ENCODE measurements at regions not wholly inside any gene's neighbourhood (a gene's known extent, or its start where the extent isn't known, plus 50 kb on each side); places are given as distances from the start of the nearest gene placed in this dataset.
"Not testable (repeated sequence)": the region's sequence is repeated elsewhere in the genome, so short reads cannot be mapped to it uniquely, and the experiment has no call there.

GRCh38 chr6:112988748-112989147, 641.6 kb downstream of the RFPL4B start:
- DNase-seq (ENCODE audit: low spot score), result no peak

- no peak for DNase-seq (ENCODE audit: low spot score)
These were observed 643.8 kb downstream of the RFPL4B start for GRCh38 chr6:112990971-112991370.

- DNase-seq (ENCODE audit: low spot score), result no peak
These were observed 644.8 kb downstream of the RFPL4B start for GRCh38 chr6:112991912-112992311.

- DNase-seq (ENCODE audit: low spot score), result no peak
These were observed 650.4 kb downstream of the RFPL4B start for GRCh38 chr6:112997421-112998085.

- no peak for DNase-seq (ENCODE audit: low spot score)
These were observed 656.9 kb downstream of the RFPL4B start for GRCh38 chr6:113004054-113004453.

- DNase-seq (ENCODE audit: low spot score), result no peak
These were observed 657.5 kb downstream of the RFPL4B start for GRCh38 chr6:113004470-113005270.

GRCh38 chr6:113006494-113006893, 659.4 kb downstream of the RFPL4B start:
- DNase-seq (ENCODE audit: low spot score), result no peak

GRCh38 chr6:113009682-113010081, 662.6 kb downstream of the RFPL4B start:
- no peak for DNase-seq (ENCODE audit: low spot score)

- DNase-seq (ENCODE audit: low spot score), result no peak
These were observed 663.3 kb downstream of the RFPL4B start for GRCh38 chr6:113010196-113010989.

- no peak for DNase-seq (ENCODE audit: low spot score)
These were observed 664.3 kb downstream of the RFPL4B start for GRCh38 chr6:113011389-113011788.

- no peak for DNase-seq (ENCODE audit: low spot score)
These were observed 664.7 kb downstream of the RFPL4B start for GRCh38 chr6:113011801-113012200.

- DNase-seq (ENCODE audit: low spot score), result no peak
These were observed 668.1 kb downstream of the RFPL4B start for GRCh38 chr6:113015249-113015648.

- no peak for DNase-seq (ENCODE audit: low spot score)
These were observed 670.2 kb downstream of the RFPL4B start for GRCh38 chr6:113017353-113017752.

GRCh38 chr6:113018351-113019151, 671.4 kb downstream of the RFPL4B start:
- peak; percentile 80 for DNase-seq (ENCODE audit: low spot score)

- no peak for DNase-seq (ENCODE audit: low spot score)
These were observed 672.0 kb downstream of the RFPL4B start for GRCh38 chr6:113019176-113019575.

GRCh38 chr6:113027780-113028179, 680.6 kb downstream of the RFPL4B start:
- no peak for DNase-seq (ENCODE audit: low spot score)

GRCh38 chr6:113029161-113029560, 682.0 kb downstream of the RFPL4B start:
- DNase-seq (ENCODE audit: low spot score), result not testable (repeated sequence)

GRCh38 chr6:113031591-113032238, 684.6 kb downstream of the RFPL4B start:
- no peak for DNase-seq (ENCODE audit: low spot score)

GRCh38 chr6:113039005-113039404, 691.9 kb downstream of the RFPL4B start:
- no peak for DNase-seq (ENCODE audit: low spot score)

GRCh38 chr6:113047148-113047547, 700.0 kb downstream of the RFPL4B start:
- DNase-seq (ENCODE audit: low spot score), result no peak

- DNase-seq (ENCODE audit: low spot score), result no peak
These were observed 700.8 kb downstream of the RFPL4B start for GRCh38 chr6:113047932-113048331.
